Heart left ventricle (tissue), 13 donors: ENCODE measurements at regions not wholly inside any gene's neighbourhood (a gene's known extent, or its start where the extent isn't known, plus 50 kb on each side); places are given as distances from the start of the nearest gene placed in this dataset.

Experiments used
- POLR2A ChIP-seq, 2 donors: fragments of 450-650 bp; IDR thresholded peaks; one replicate each; pipeline ENCODE4 v1.6.1; 2017; ENCODE audit warnings: antibody characterized with exemption in 2 of 2, mild to moderate bottlenecking in 2 of 2, moderate library complexity in 2 of 2
- TF ChIP-seq, protein P1 (sequence below), 12 donors: fragments of 200-600 bp; sonication (generic) in 4 of 12; IDR thresholded peaks; one replicate each; pipeline versions ENCODE4 v1.5.0 to v1.8.0; 2018 to 2022; ENCODE audit warnings: antibody characterized with exemption in 12 of 12, mild to moderate bottlenecking in 5 of 12
- donor health status: ischemic (EF 13 %, LVEDD 7.1; RV severe dilation, severe dysfunction).
- donor health status: DM: no; HTN: yes; CAD: no.
- donor health status: DM: no; HTN: no; CAD: no.
- donor health status: ischemic (EF 25% LVEDD 6.9; RV normal size, moderate dysfunction).
- donor health status: ischemic (EF 25% LVEDD 5.7; RV mildly dilated, moderate dysfunction).
- donor health status: ischemic (EF 35%, LVEDD 5.7; RV mildly dilated, moderate dysfunction).
- donor health status: nonischemic (EF 11% LVEDD 7.7; RV severe dilation, severe dysfunction).
- donor health status: DM: yes; HTN: yes; CAD: no.
- donor health status: PGD.
- donor health status: ischemic (EF 29% LVEDD 5.4; RV normal size, mild dysfunction).
- donor health status: nonischemic (EF 23%, LVEDD 6.1; RV moderate dilation, normal function).

DNA sequence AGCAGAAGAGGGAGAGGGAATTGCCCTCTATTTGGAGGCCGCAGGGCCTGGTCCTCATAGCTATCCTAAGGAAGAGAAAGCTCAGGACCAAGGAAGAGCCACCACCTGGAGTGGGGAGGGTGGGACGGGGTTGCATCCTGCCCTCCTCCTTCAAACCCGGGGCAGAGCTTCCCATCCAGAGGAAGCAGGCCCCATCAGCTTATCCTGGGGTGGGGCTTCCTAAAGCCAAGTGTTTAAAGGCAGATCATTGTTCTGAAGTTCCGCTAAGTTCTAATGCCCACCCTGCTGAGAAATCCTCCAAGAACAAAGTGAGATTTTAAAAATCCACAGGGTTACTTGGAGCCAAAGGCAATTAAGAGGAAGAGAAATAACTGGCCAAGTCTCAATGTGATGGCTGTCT, 210.3 kb downstream of the C9orf152 start:
- TF ChIP-seq, protein P1, sequence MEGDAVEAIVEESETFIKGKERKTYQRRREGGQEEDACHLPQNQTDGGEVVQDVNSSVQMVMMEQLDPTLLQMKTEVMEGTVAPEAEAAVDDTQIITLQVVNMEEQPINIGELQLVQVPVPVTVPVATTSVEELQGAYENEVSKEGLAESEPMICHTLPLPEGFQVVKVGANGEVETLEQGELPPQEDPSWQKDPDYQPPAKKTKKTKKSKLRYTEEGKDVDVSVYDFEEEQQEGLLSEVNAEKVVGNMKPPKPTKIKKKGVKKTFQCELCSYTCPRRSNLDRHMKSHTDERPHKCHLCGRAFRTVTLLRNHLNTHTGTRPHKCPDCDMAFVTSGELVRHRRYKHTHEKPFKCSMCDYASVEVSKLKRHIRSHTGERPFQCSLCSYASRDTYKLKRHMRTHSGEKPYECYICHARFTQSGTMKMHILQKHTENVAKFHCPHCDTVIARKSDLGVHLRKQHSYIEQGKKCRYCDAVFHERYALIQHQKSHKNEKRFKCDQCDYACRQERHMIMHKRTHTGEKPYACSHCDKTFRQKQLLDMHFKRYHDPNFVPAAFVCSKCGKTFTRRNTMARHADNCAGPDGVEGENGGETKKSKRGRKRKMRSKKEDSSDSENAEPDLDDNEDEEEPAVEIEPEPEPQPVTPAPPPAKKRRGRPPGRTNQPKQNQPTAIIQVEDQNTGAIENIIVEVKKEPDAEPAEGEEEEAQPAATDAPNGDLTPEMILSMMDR (IDR thresholded peaks at IDR 0.05), result no peak
- TF ChIP-seq POLR2A (IDR thresholded peaks at IDR 0.05), result no peak
